Smooth muscle cell (in vitro differentiated cells): ENCODE measurements at regions not wholly inside any gene's neighbourhood (a gene's known extent, or its start where the extent isn't known, plus 50 kb on each side); places are given as distances from the start of the nearest gene placed in this dataset.

Experiments used
- DNase-seq: peaks from one replicate; lab custom pipeline; 2025; ENCODE audit not compliant: unreplicated experiment; lab: John Stamatoyannopoulos, UW
- H2AFZ ChIP-seq: fragments of 200-600 bp; sonication (generic); 2 replicates; pipeline ENCODE4 v1.6.0; 2016; ENCODE audit warnings: antibody characterized with exemption, low read depth, mild to moderate bottlenecking
- H3F3A ChIP-seq: fragments of 200-600 bp; sonication (generic); 2 replicates; pipeline ENCODE4 v1.6.0; 2017; ENCODE audit warnings: antibody characterized with exemption, low read depth
- H3K27ac ChIP-seq: fragments of 200-600 bp; sonication (generic); 2 replicates; pipeline ENCODE4 v1.5.1; 2016; ENCODE audit warnings: low read depth, mild to moderate bottlenecking
- H3K27me3 ChIP-seq: fragments of 200-600 bp; sonication (generic); 2 replicates; pipeline ENCODE4 v1.6.1; 2016; ENCODE audit warnings: low read depth, mild to moderate bottlenecking
- H3K36me3 ChIP-seq: fragments of 200-600 bp; sonication (generic); 2 replicates; pipeline ENCODE4 v1.5.1; 2016; ENCODE audit warnings: low read depth
- H3K4me1 ChIP-seq: fragments of 200-600 bp; sonication (generic); 2 replicates; pipeline ENCODE4 v1.5.1; 2016; ENCODE audit warnings: low read depth
- H3K4me2 ChIP-seq: fragments of 200-600 bp; sonication (generic); 2 replicates; pipeline ENCODE4 v1.6.0; 2016; ENCODE audit warnings: mild to moderate bottlenecking
- H3K4me3 ChIP-seq: fragments of 200-600 bp; sonication (generic); 2 replicates; pipeline ENCODE4 v1.5.1; 2016; ENCODE audit warnings: mild to moderate bottlenecking
- H3K79me2 ChIP-seq: fragments of 200-600 bp; sonication (generic); 2 replicates; pipeline ENCODE4 v1.6.0; 2016; ENCODE audit warnings: low read depth, mild to moderate bottlenecking
- H3K9ac ChIP-seq: fragments of 200-600 bp; sonication (generic); 2 replicates; pipeline ENCODE4 v1.6.0; 2016; ENCODE audit warnings: low read depth
- H3K9me3 ChIP-seq: fragments of 200-600 bp; sonication (generic); replicated peaks from 2 replicates; pipeline ENCODE4 v1.5.1; 2016; ENCODE audit warnings: low read depth
- H4K20me1 ChIP-seq: fragments of 200-600 bp; sonication (generic); 2 replicates; pipeline ENCODE4 v1.6.0; 2016; ENCODE audit warnings: low read depth
- CTCF ChIP-seq: fragments of 200-600 bp; sonication (generic); IDR thresholded peaks from 2 replicates; pipeline ENCODE4 v1.5.1; 2017; ENCODE audit warnings: borderline replicate concordance, mild to moderate bottlenecking, antibody characterized with exemption; ENCODE audit not compliant: insufficient read depth, poor library complexity, severe bottlenecking
- WGBS: methylation state at CpG from one replicate; pipeline ENCODE4 v1.1.7; 2016; ENCODE audit warnings: low lambda C conversion rate; 5-methylcytosine and 5-hydroxymethylcytosine counted together

- no peak overlapping the region for H3K27ac ChIP-seq
- no peaks in the 10 kb centered on the region for H3K79me2 ChIP-seq
- H3K36me3 ChIP-seq, result no peaks in the 10 kb centered on the region
- H3K27me3 ChIP-seq, result peaks cover 13% of the 10 kb centered on the region
- no peak overlapping the region for H3K4me2 ChIP-seq
- WGBS, result 2% methylated on average over 4 of the region's 4 CpGs
- TF ChIP-seq CTCF, result no peak
- no peak for DNase-seq
- H3K4me3 ChIP-seq, result no peak overlapping the region
- H3F3A ChIP-seq, result no peaks in the 10 kb centered on the region
- peaks cover 20% of the 10 kb centered on the region for H3K4me1 ChIP-seq
- no peaks in the 10 kb centered on the region for H4K20me1 ChIP-seq
- H3K9me3 ChIP-seq, result no peaks in the 10 kb centered on the region
- no peak overlapping the region for H3K9ac ChIP-seq
- H2AFZ ChIP-seq, result no peak overlapping the region
These were observed 241.8 kb upstream of the MMS22L start for GRCh38 chr6:97524811-97525210.

GRCh38 chr6:97535800-97536199, 252.8 kb upstream of the MMS22L start:
- WGBS, result 98% methylated on average over 2 of the region's 2 CpGs
- no peaks in the 10 kb centered on the region for H3K4me1 ChIP-seq
- H3K36me3 ChIP-seq, result no peaks in the 10 kb centered on the region

GRCh38 chr6:97548354-97548753, 265.3 kb upstream of the MMS22L start:
- Histone ChIP-seq H2AFZ (no peak overlapping the region), H3K9ac (no peak overlapping the region), H3K4me1 (no peaks in the 10 kb centered on the region), H3K4me3 (no peak overlapping the region), H3K79me2 (no peaks in the 10 kb centered on the region), H3K9me3 (no peaks in the 10 kb centered on the region), H3K27me3 (no peaks in the 10 kb centered on the region), H3K27ac (no peak overlapping the region), H3F3A (no peaks in the 10 kb centered on the region), H4K20me1 (no peaks in the 10 kb centered on the region), H3K4me2 (no peak overlapping the region), H3K36me3 (no peaks in the 10 kb centered on the region)
- no peak for TF ChIP-seq CTCF
- no peak for DNase-seq
- 87% methylated on average over 1 of the region's 1 CpG for WGBS

More at GRCh38 chr6:97535800-97536199, 252.8 kb upstream of the MMS22L start:
- Histone ChIP-seq H3K9ac (no peak overlapping the region), H3K27me3 (no peaks in the 10 kb centered on the region), H3K27ac (no peak overlapping the region), H3F3A (no peaks in the 10 kb centered on the region), H3K9me3 (no peaks in the 10 kb centered on the region), H4K20me1 (no peaks in the 10 kb centered on the region), H3K4me3 (no peak overlapping the region), H3K4me2 (no peak overlapping the region), H2AFZ (no peak overlapping the region), H3K79me2 (no peaks in the 10 kb centered on the region)
- DNase-seq, result no peak
- TF ChIP-seq CTCF, result no peak

- Histone ChIP-seq H3K9me3 (no peaks in the 10 kb centered on the region), H3K4me1 (no peaks in the 10 kb centered on the region), H3K4me2 (no peak overlapping the region), H3K36me3 (no peaks in the 10 kb centered on the region), H3K27ac (no peak overlapping the region), H3K27me3 (peaks cover 5% of the 10 kb centered on the region), H3F3A (no peaks in the 10 kb centered on the region), H3K4me3 (no peak overlapping the region), H4K20me1 (no peaks in the 10 kb centered on the region), H2AFZ (no peak overlapping the region), H3K9ac (no peak overlapping the region), H3K79me2 (no peaks in the 10 kb centered on the region)
- 62% methylated on average over 1 of the region's 1 CpG for WGBS
- no peak for TF ChIP-seq CTCF
- no peak for DNase-seq
These were observed 274.3 kb upstream of the MMS22L start for GRCh38 chr6:97557355-97557754.
